ENCODE measurements at regions not wholly inside any gene's neighbourhood (a gene's known extent, or its start where the extent isn't known, plus 50 kb on each side); places are given as distances from the start of the nearest gene placed in this dataset.

GRCh38 chr12:124509300-124509675, 58.1 kb downstream of the NCOR2 start:
- H3K4me3 Mint-ChIP-seq: peak overlapping the region; percentile 25
- no peaks in the 10 kb centered on the region for H3K9me3 Mint-ChIP-seq
- H3K27me3 Mint-ChIP-seq: no peaks in the 10 kb centered on the region
- H3K27ac Mint-ChIP-seq: peak overlapping the region; percentile 67
- peaks cover 76% of the 10 kb centered on the region for H3K4me1 Mint-ChIP-seq (ENCODE audit: unreplicated experiment)
- DNase-seq (ENCODE audit: extremely low spot score, unreplicated experiment): no peak
- TF ChIP-seq, protein P1, sequence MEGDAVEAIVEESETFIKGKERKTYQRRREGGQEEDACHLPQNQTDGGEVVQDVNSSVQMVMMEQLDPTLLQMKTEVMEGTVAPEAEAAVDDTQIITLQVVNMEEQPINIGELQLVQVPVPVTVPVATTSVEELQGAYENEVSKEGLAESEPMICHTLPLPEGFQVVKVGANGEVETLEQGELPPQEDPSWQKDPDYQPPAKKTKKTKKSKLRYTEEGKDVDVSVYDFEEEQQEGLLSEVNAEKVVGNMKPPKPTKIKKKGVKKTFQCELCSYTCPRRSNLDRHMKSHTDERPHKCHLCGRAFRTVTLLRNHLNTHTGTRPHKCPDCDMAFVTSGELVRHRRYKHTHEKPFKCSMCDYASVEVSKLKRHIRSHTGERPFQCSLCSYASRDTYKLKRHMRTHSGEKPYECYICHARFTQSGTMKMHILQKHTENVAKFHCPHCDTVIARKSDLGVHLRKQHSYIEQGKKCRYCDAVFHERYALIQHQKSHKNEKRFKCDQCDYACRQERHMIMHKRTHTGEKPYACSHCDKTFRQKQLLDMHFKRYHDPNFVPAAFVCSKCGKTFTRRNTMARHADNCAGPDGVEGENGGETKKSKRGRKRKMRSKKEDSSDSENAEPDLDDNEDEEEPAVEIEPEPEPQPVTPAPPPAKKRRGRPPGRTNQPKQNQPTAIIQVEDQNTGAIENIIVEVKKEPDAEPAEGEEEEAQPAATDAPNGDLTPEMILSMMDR (conservative IDR thresholded peaks at IDR 0.05): no peak
- H3K36me3 Mint-ChIP-seq: peaks cover 4% of the 10 kb centered on the region

GRCh38 chr12:124508381-124509079, 58.9 kb downstream of the NCOR2 start:
- Mint-ChIP-seq H3K4me1 (ENCODE audit: unreplicated experiment) (peaks cover 76% of the 10 kb centered on the region), H3K9me3 (no peaks in the 10 kb centered on the region), H3K4me3 (no peak overlapping the region), H3K27me3 (no peaks in the 10 kb centered on the region), H3K36me3 (peaks cover 4% of the 10 kb centered on the region), H3K27ac (peak overlapping the region; percentile 78)
- DNase-seq (ENCODE audit: extremely low spot score, unreplicated experiment): no peak
- TF ChIP-seq, protein P1 (conservative IDR thresholded peaks at IDR 0.05): no peak

GRCh38 chr12:124507188-124508109, 60.0 kb downstream of the NCOR2 start:
- no peak for DNase-seq (ENCODE audit: extremely low spot score, unreplicated experiment)
- Mint-ChIP-seq H3K27me3 (no peaks in the 10 kb centered on the region), H3K36me3 (peaks cover 9% of the 10 kb centered on the region), H3K9me3 (no peaks in the 10 kb centered on the region), H3K27ac (peak overlapping the region; percentile 78), H3K4me1 (ENCODE audit: unreplicated experiment) (peaks cover 73% of the 10 kb centered on the region), H3K4me3 (peak overlapping the region; percentile 79)
- TF ChIP-seq, protein P1 (conservative IDR thresholded peaks at IDR 0.05): no peak

GRCh38 chr12:124506832-124507153, 60.6 kb downstream of the NCOR2 start:
- Mint-ChIP-seq H3K4me1 (ENCODE audit: unreplicated experiment) (peaks cover 74% of the 10 kb centered on the region), H3K9me3 (no peaks in the 10 kb centered on the region), H3K27ac (peak overlapping the region; percentile 66), H3K27me3 (no peaks in the 10 kb centered on the region), H3K4me3 (peak overlapping the region; percentile 5), H3K36me3 (peaks cover 5% of the 10 kb centered on the region)
- TF ChIP-seq, protein P1 (conservative IDR thresholded peaks at IDR 0.05): no peak
- no peak for DNase-seq (ENCODE audit: extremely low spot score, unreplicated experiment)

- peaks cover 79% of the 10 kb centered on the region for H3K4me1 Mint-ChIP-seq (ENCODE audit: unreplicated experiment)
- H3K27me3 Mint-ChIP-seq: no peaks in the 10 kb centered on the region
- H3K36me3 Mint-ChIP-seq: peaks cover 5% of the 10 kb centered on the region
- no peaks in the 10 kb centered on the region for H3K9me3 Mint-ChIP-seq
- DNase-seq (ENCODE audit: extremely low spot score, unreplicated experiment): no peak
- TF ChIP-seq, protein P1 (conservative IDR thresholded peaks at IDR 0.05): no peak
- H3K4me3 Mint-ChIP-seq: peak overlapping the region; percentile 5
- peak overlapping the region; percentile 66 for H3K27ac Mint-ChIP-seq
Observed at GRCh38 chr12:124506145-124506831, 61.1 kb downstream of the NCOR2 start.
